Gastrocnemius medialis (tissue), 4 donors: ENCODE measurements at regions not wholly inside any gene's neighbourhood (a gene's known extent, or its start where the extent isn't known, plus 50 kb on each side); places are given as distances from the start of the nearest gene placed in this dataset.

Experiments
- ATAC-seq, 2 donors: fragments of 150-250 bp; one replicate each; pipeline ENCODE4 v1.9.1; 2016
- DNase-seq, 2 donors: peaks; one replicate each; pipeline ENCODE4 v3.0.0-alpha.2; 2019
- H3K27ac ChIP-seq, 4 donors: fragments of 200-600 bp; sonication (generic); 1 replicate in 1 of 4; 2 replicates in 3 of 4; pipeline ENCODE4 v1.5.1; 2016 to 2018; ENCODE audit warnings: mild to moderate bottlenecking in 2 of 4, moderate library complexity in 1 of 4
- H3K27me3 ChIP-seq, 3 donors: fragments of 200-600 bp; sonication (generic) in 2 of 3; 1 replicate in 1 of 3; 2 replicates in 2 of 3; pipeline versions ENCODE4 v1.5.1 to v1.6.0; 2016 to 2019; ENCODE audit warnings: mild to moderate bottlenecking in 1 of 3, moderate library complexity in 1 of 3
- H3K36me3 ChIP-seq, 2 donors: fragments of 200-600 bp; sonication (generic) in 1 of 2; one replicate each; pipeline ENCODE4 v1.5.1; 2017 to 2018
- H3K4me1 ChIP-seq, 2 donors: fragments of 200-600 bp; sonication (generic) in 1 of 2; one replicate each; pipeline ENCODE4 v1.5.1; 2016 to 2017; ENCODE audit warnings: mild to moderate bottlenecking in 2 of 2
- H3K4me3 ChIP-seq, 4 donors: fragments of 200-600 bp; sonication (generic) in 3 of 4; 1 replicate in 1 of 4; 2 replicates in 3 of 4; pipeline ENCODE4 v1.5.1; 2016 to 2019; ENCODE audit warnings: mild to moderate bottlenecking in 2 of 4
- H3K9me3 ChIP-seq, 3 donors: fragments of 200-600 bp; sonication (generic) in 2 of 3; 1 replicate in 1 of 3; 2 replicates in 2 of 3; pipeline ENCODE4 v1.5.1; 2016 to 2019
- CTCF ChIP-seq, 5 experiments: fragments of 450-650 bp in 3 of 5; fragments of 200-600 bp in 2 of 5; sonication (generic) in 2 of 5; IDR thresholded peaks in 4 of 5; conservative IDR thresholded peaks in 1 of 5; 1 replicate in 4 of 5; 2 replicates in 1 of 5; pipeline ENCODE4 v1.5.1; 2016 to 2019; ENCODE audit warnings: antibody characterized with exemption in 5 of 5, mild to moderate bottlenecking in 3 of 5, moderate library complexity in 3 of 5
- POLR2A ChIP-seq, 2 donors: fragments of 450-650 bp; IDR thresholded peaks; one replicate each; pipeline ENCODE4 v1.6.1; 2017; ENCODE audit warnings: antibody characterized with exemption in 2 of 2, mild to moderate bottlenecking in 2 of 2, moderate library complexity in 2 of 2
- in situ Hi-C, 4 donors: fragments of 200-750 bp; cut with MboI; loops; one replicate each; pipeline versions ENCODE4 v1.15.0 to v1.8.0; 2017; ENCODE audit warnings: low sequenced_read_pairs in 4 of 4
- intact Hi-C: fragments of 100-400 bp; cut with DNase I; formaldehyde crosslinking; loops from one replicate; pipeline ENCODE4 v1.15.1; 2023; ENCODE audit warnings: low total_unique reads

- H3K27me3 ChIP-seq, result no peaks in the 10 kb centered on the region
- no peaks in the 10 kb centered on the region for H3K4me1 ChIP-seq
- no peaks in the 10 kb centered on the region for H3K9me3 ChIP-seq
- TF ChIP-seq CTCF (IDR thresholded peaks at IDR 0.05 in 4 of 5, conservative IDR thresholded peaks at IDR 0.05 in 1 of 5), result no peak
- TF ChIP-seq POLR2A (IDR thresholded peaks at IDR 0.05), result no peak
- intact Hi-C loops, result no loop called here
- H3K4me3 ChIP-seq, result no peak overlapping the region
- ATAC-seq (no peak), DNase-seq (no peak)
- in situ Hi-C loops, result no loop called here
- H3K36me3 ChIP-seq, result no peaks in the 10 kb centered on the region
- H3K27ac ChIP-seq, result no peak overlapping the region
Observed at GRCh38 chr16:63496282-63496681, 1460.0 kb upstream of the CDH8 start.

DNA sequence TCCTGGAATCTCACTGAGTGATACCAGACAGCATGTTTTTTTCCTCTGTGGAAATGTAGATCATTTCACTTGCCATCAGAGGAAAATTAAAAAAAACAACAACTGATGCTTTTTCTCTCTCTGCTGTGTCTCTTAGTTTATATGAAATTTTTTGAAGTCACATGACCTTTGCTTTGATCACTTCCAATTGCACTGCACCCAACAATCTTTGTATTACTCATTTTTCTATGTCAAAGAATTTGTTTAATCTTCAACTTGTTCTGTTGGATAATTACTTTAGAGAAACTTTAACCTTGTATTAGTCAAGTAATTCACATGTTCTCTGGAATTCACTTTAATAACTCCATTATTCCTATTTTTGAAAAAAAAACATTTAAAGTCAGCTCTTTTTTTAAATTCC is 1452.7 kb upstream of the CDH8 start:
- intact Hi-C loops, result no loop called here
- no peak for DNase-seq
- in situ Hi-C loops, result no loop called here
- Histone ChIP-seq H3K27ac (no peak overlapping the region), H3K9me3 (no peaks in the 10 kb centered on the region), H3K36me3 (no peaks in the 10 kb centered on the region), H3K27me3 (no peaks in the 10 kb centered on the region), H3K4me3 (no peak overlapping the region), H3K4me1 (no peaks in the 10 kb centered on the region)
- no peak for ATAC-seq
- TF ChIP-seq POLR2A (IDR thresholded peaks at IDR 0.05) (no peak), CTCF (IDR thresholded peaks at IDR 0.05 in 4 of 5, conservative IDR thresholded peaks at IDR 0.05 in 1 of 5) (no peak)

GRCh38 chr16:63481060-63481459 is 1444.8 kb upstream of the CDH8 start:
- TF ChIP-seq POLR2A (IDR thresholded peaks at IDR 0.05) (no peak), CTCF (IDR thresholded peaks at IDR 0.05 in 4 of 5, conservative IDR thresholded peaks at IDR 0.05 in 1 of 5) (no peak)
- intact Hi-C loops (no loop called here), in situ Hi-C loops (no loop called here)
- no peak for DNase-seq
- no peaks in the 10 kb centered on the region for H3K27me3 ChIP-seq
- no peaks in the 10 kb centered on the region for H3K9me3 ChIP-seq
- no peak overlapping the region for H3K27ac ChIP-seq
- H3K4me3 ChIP-seq, result no peak overlapping the region
- H3K4me1 ChIP-seq, result no peaks in the 10 kb centered on the region
- H3K36me3 ChIP-seq, result no peaks in the 10 kb centered on the region
- no peak for ATAC-seq

DNA sequence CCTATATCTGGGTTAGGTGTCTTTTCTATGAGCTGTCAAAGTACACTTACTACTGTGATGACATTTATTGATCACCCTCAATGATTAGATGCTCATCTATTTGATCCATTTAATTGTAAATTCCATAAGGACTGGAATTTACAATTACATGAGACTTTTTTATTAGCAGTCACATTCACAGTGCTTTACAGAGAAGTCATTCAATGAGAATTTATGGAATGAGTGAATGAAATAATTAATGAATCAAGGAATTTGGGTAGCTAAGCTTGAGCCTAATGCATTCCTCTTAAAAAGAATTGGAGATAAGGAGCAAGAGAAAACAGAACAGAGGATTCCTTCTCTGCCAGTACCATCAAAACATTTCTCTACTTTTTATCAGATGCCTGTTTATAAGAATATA is 1437.5 kb upstream of the CDH8 start:
- no peak for TF ChIP-seq POLR2A (IDR thresholded peaks at IDR 0.05)
- no peak for TF ChIP-seq CTCF (IDR thresholded peaks at IDR 0.05 in 4 of 5, conservative IDR thresholded peaks at IDR 0.05 in 1 of 5)
- H3K4me3 ChIP-seq, result no peak overlapping the region
- no peaks in the 10 kb centered on the region for H3K36me3 ChIP-seq
- intact Hi-C loops (no loop called here), in situ Hi-C loops (loop anchor here in 1 of 4 donors (25.0 kb wide), 1 partner anchor 1639 kb away; the partner anchor contains the start of gene CDH11)
- H3K27ac ChIP-seq, result no peak overlapping the region
- no peak for ATAC-seq
- H3K27me3 ChIP-seq, result no peaks in the 10 kb centered on the region
- DNase-seq, result no peak
- H3K9me3 ChIP-seq, result no peaks in the 10 kb centered on the region
- no peaks in the 10 kb centered on the region for H3K4me1 ChIP-seq

GRCh38 chr16:63467513-63467912 is 1431.3 kb upstream of the CDH8 start:
- intact Hi-C loops (no loop called here), in situ Hi-C loops (loop anchor here in 1 of 4 donors (25.0 kb wide), 1 partner anchor 1645 kb away; the partner anchor contains the start of gene CDH11)
- H3K9me3 ChIP-seq, result no peaks in the 10 kb centered on the region
- no peak overlapping the region for H3K4me3 ChIP-seq
- ATAC-seq (no peak), DNase-seq (no peak)
- TF ChIP-seq POLR2A (IDR thresholded peaks at IDR 0.05) (no peak), CTCF (IDR thresholded peaks at IDR 0.05 in 4 of 5, conservative IDR thresholded peaks at IDR 0.05 in 1 of 5) (no peak)
- H3K36me3 ChIP-seq, result no peaks in the 10 kb centered on the region
- no peaks in the 10 kb centered on the region for H3K27me3 ChIP-seq
- H3K4me1 ChIP-seq, result no peaks in the 10 kb centered on the region
- H3K27ac ChIP-seq, result no peak overlapping the region
